SU-DHL-6 (cell line): ENCODE measurements at regions not wholly inside any gene's neighbourhood (a gene's known extent, or its start where the extent isn't known, plus 50 kb on each side); places are given as distances from the start of the nearest gene placed in this dataset.

Experiments used
- H2AFZ ChIP-seq: fragments of 200-600 bp; sonication (generic); 2 replicates; pipeline ENCODE4 v1.6.1; 2014; ENCODE audit warnings: low read depth, mild to moderate bottlenecking, moderate library complexity, mixed read lengths, antibody characterized with exemption, low read length; ENCODE audit not compliant: severe bottlenecking
- H3F3A ChIP-seq: fragments of 200-600 bp; shearing (Covaris generic); 2 replicates; pipeline ENCODE4 v1.6.0; 2016; ENCODE audit warnings: antibody characterized with exemption, mild to moderate bottlenecking; ENCODE audit not compliant: insufficient read depth
- H3K27ac ChIP-seq: fragments of 200-600 bp; sonication (generic); 2 replicates; pipeline ENCODE4 v1.5.1; 2016; ENCODE audit warnings: low read depth, mild to moderate bottlenecking, low read length, moderate library complexity, mixed read lengths
- H3K27me3 ChIP-seq: fragments of 200-600 bp; sonication (generic), shearing (Covaris generic); 2 replicates; pipeline ENCODE4 v1.6.0; 2014; ENCODE audit warnings: mild to moderate bottlenecking, low read length
- H3K36me3 ChIP-seq: fragments of 200-600 bp; sonication (generic); 2 replicates; pipeline ENCODE4 v1.6.1; 2014; ENCODE audit warnings: mild to moderate bottlenecking, low read length, mixed read lengths
- H3K4me2 ChIP-seq: fragments of 300-600, 200-600 bp; shearing (Covaris generic), sonication (generic); 2 replicates; pipeline ENCODE4 v1.6.0; 2014; ENCODE audit warnings: low read length, low read depth, mild to moderate bottlenecking; ENCODE audit not compliant: poor library complexity, severe bottlenecking
- H3K4me3 ChIP-seq: fragments of 200-600 bp; sonication (generic); 2 replicates; pipeline ENCODE4 v1.5.1; 2014; ENCODE audit warnings: antibody characterized with exemption, low read length, mild to moderate bottlenecking, mixed read lengths; ENCODE audit not compliant: insufficient read depth, poor library complexity, severe bottlenecking
- H3K79me2 ChIP-seq: fragments of 200-600 bp; sonication (generic); 2 replicates; pipeline ENCODE4 v1.6.1; 2014; ENCODE audit warnings: mild to moderate bottlenecking, low read length, moderate library complexity; ENCODE audit not compliant: insufficient read depth
- H3K9ac ChIP-seq: fragments of 200-600 bp; sonication (generic); 2 replicates; pipeline ENCODE4 v1.7.0; 2014; ENCODE audit warnings: mild to moderate bottlenecking, low read length
- H3K9me2 ChIP-seq: fragments of 200-600 bp; sonication (generic); replicated peaks from 2 replicates; pipeline ENCODE4 v1.6.1; 2014; ENCODE audit warnings: low read length; ENCODE audit not compliant: insufficient read depth
- H3K9me3 ChIP-seq: fragments of 200-600 bp; sonication (generic); 2 replicates; pipeline ENCODE4 v1.6.1; 2014; ENCODE audit warnings: low read length, mixed read lengths; ENCODE audit not compliant: insufficient read depth
- H4K20me1 ChIP-seq: fragments of 200-600 bp; sonication (generic); 2 replicates; pipeline ENCODE4 v1.6.1; 2014; ENCODE audit warnings: low read depth, mild to moderate bottlenecking, antibody characterized with exemption, low read length, moderate library complexity, mixed read lengths
- CTCF ChIP-seq: fragments of 200-600 bp; sonication (generic); IDR thresholded peaks from one replicate; pipeline ENCODE4 v1.5.1; 2017; ENCODE audit warnings: antibody characterized with exemption, mild to moderate bottlenecking, low read length, moderate library complexity; ENCODE audit not compliant: insufficient read depth, poor library complexity, severe bottlenecking
- EZH2phosphoT487 ChIP-seq: fragments of 200-600 bp; sonication (generic), shearing (Covaris generic); conservative IDR thresholded peaks from 2 replicates; pipeline ENCODE4 v1.6.1; 2018; ENCODE audit warnings: mild to moderate bottlenecking, antibody characterized with exemption, low read length, moderate library complexity, mixed read lengths

DNA sequence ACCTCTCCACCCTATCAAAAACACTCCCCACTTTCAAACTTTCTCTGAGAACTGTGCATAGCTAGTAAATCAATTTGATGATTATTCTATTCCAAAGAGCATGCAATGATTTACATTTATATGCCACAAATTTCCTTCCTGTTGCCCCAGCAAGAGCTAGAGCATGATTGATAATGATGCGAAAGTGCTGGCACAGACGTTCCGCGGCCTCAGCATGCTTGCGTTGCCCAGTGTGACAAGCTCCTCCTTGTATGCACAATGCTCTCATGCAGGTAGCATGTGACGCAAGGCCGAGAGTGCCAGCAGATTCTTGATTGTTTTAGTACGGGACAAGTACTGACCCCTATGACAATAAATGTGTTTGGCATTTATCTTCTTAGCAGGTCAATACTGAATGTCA lies 696.3 kb upstream of the SLC35B3 start:
- no peaks in the 10 kb centered on the region; the same call in 1 of the 2 replicates for H4K20me1 ChIP-seq
- TF ChIP-seq CTCF (no peak), EZH2phosphoT487 (no peak)
- no peak overlapping the region for H3K4me2 ChIP-seq
- H3K4me3 ChIP-seq, result no peak overlapping the region
- H3K9me3 ChIP-seq, result no peaks in the 10 kb centered on the region
- H2AFZ ChIP-seq, result no peak overlapping the region
- no peaks in the 10 kb centered on the region for H3F3A ChIP-seq
- H3K9ac ChIP-seq, result no peak overlapping the region
- no peaks in the 10 kb centered on the region for H3K27me3 ChIP-seq
- H3K9me2 ChIP-seq, result no peaks in the 10 kb centered on the region
- no peaks in the 10 kb centered on the region for H3K36me3 ChIP-seq
- no peak overlapping the region for H3K27ac ChIP-seq
- H3K79me2 ChIP-seq, result no peaks in the 10 kb centered on the region

- TF ChIP-seq EZH2phosphoT487, result no peak
- no peak for TF ChIP-seq CTCF
- no peak overlapping the region for H3K27ac ChIP-seq
These were observed 695.9 kb upstream of the SLC35B3 start for GRCh38 chr6:9131201-9131600.

DNA sequence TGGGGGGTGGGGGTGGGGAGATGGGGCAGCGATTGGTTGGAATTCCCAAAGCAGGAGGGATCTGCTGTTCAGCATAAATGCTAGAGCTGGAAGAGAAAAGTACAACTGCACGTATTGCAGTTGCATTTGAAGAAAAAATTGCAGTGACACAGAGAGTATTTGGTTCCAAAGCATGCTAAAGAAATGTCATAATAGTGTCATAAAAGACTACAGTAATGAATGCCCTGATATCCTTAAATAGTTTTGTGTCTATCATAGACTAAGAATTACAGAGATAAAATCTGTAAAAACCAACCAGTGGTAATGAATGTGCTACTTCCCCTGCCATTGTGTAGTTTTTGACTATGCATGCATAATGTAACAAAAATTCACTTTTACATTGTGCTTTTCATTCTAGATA lies 693.6 kb upstream of the SLC35B3 start:
- no peaks in the 10 kb centered on the region for H3K36me3 ChIP-seq
- no peak overlapping the region for H2AFZ ChIP-seq
- TF ChIP-seq CTCF (no peak), EZH2phosphoT487 (no peak)

More at GRCh38 chr6:9131201-9131600, 695.9 kb upstream of the SLC35B3 start:
- Histone ChIP-seq H3K36me3 (no peaks in the 10 kb centered on the region), H3K9me2 (no peaks in the 10 kb centered on the region), H3K27me3 (no peaks in the 10 kb centered on the region), H4K20me1 (no peaks in the 10 kb centered on the region; the same call in 1 of the 2 replicates), H3F3A (no peaks in the 10 kb centered on the region), H2AFZ (no peak overlapping the region), H3K79me2 (no peaks in the 10 kb centered on the region), H3K9me3 (no peaks in the 10 kb centered on the region), H3K4me3 (no peak overlapping the region), H3K4me2 (no peak overlapping the region), H3K9ac (no peak overlapping the region)

More for the DNA sequence above, 693.6 kb upstream of the SLC35B3 start:
- no peaks in the 10 kb centered on the region for H3K9me3 ChIP-seq
- H3K79me2 ChIP-seq, result no peaks in the 10 kb centered on the region
- H3K27me3 ChIP-seq, result no peaks in the 10 kb centered on the region
- no peaks in the 10 kb centered on the region; the same call in 1 of the 2 replicates for H4K20me1 ChIP-seq
- H3F3A ChIP-seq, result no peaks in the 10 kb centered on the region
- H3K4me2 ChIP-seq, result no peak overlapping the region
- no peaks in the 10 kb centered on the region for H3K9me2 ChIP-seq
- no peak overlapping the region for H3K4me3 ChIP-seq
- no peak overlapping the region for H3K9ac ChIP-seq
- no peak overlapping the region for H3K27ac ChIP-seq
